ENCODE measurements at regions not wholly inside any gene's neighbourhood (a gene's known extent, or its start where the extent isn't known, plus 50 kb on each side); places are given as distances from the start of the nearest gene placed in this dataset.
"Not testable (repeated sequence)": the region's sequence is repeated elsewhere in the genome, so short reads cannot be mapped to it uniquely, and the experiment has no call there.

GRCh38 chr2:240239325-240239724 lies 98.9 kb upstream of the OTOS start:
- intact Hi-C loops (cut with micrococcal nuclease) = loop anchor here (10.0 kb wide), 1 partner anchor 325 kb away; the partner anchor contains the start of genes DUSP28 and RNPEPL1

- intact Hi-C loops (cut with micrococcal nuclease) = no loop called here
Measured at GRCh38 chr2:240240017-240240734, 99.7 kb upstream of the OTOS start.

DNA sequence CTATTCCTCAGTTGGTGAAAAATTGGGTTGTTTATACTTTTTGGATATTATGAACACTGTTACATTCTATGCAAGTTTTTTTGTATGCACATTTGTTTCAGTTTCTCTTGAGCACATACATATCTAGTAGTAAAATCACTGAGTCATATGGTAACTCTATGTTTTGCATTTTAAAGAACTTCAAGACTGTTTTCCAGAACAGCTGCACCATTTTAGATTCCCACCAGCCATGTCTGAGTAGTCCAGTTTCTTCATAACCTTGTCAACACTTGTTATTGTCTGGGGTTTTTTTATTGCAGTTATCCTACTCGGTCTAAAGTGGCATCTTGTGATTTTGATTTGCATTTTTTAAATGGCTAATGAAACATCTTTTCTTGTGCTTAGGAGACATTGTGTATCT lies 100.3 kb upstream of the OTOS start:
- intact Hi-C loops (cut with micrococcal nuclease) = no loop called here

GRCh38 chr2:240241572-240241971 lies 101.1 kb upstream of the OTOS start:
- intact Hi-C loops (cut with micrococcal nuclease) = no loop called here

DNA sequence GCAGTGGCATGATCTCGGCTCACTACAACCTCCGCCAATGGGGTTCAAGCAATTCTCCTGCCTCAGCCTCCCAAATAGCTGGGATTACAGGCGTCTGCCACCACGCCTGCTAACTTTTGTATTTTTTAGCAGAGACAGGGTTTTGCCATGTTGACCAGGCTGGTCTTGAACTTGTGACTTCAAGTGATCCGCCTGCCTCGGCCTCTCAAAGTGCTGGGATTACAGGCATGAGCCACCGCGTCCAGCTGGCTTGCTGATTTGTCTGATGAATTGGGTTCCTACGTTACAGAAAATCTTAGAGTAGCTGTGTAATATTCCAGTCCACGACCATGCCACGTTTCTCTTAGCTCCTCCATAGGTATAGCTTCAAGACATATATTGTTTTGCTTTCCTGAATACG lies 102.6 kb upstream of the OTOS start:
- intact Hi-C loops (cut with micrococcal nuclease) = not testable (repeated sequence)

DNA sequence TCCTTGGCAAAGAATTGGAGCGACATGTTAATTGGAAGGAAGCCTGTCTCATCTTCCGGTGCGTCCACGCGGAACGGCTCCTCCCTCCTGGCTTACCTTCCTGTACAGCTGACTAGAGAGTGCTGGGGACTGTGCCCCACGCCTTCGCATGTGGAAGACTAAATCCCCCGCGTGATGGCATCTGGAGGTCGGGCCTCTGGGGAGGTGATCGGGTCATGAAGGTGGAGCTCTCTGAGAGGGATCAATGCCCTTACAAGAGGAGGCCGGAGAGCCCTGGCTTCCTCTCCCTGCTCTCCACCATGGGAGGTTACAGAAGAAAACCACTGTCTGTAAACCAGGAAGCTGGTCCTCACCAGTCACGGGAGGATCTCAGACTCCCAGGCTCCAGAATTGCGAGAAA lies 104.1 kb upstream of the OTOS start:
- intact Hi-C loops (cut with micrococcal nuclease) = no loop called here

DNA sequence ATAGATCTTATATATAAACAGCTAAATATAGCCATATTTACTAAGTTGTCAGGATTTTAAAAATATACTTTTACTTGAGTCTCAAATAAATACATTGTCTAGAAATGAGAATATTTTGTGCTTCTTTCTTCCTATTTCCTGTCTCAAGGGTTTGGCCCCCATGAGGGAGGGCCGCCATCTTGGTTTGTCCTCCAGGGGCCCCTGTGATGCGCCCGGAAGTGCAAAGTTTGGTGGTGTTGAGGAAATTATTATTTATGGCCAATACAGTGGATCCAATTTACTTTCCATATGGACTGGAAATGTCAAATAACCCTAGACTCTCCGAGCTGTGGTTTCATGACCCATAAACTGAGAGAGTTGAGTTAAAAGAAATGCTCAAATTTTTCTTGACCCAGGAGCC lies 104.7 kb upstream of the OTOS start:
- intact Hi-C loops (cut with micrococcal nuclease) = no loop called here

DNA sequence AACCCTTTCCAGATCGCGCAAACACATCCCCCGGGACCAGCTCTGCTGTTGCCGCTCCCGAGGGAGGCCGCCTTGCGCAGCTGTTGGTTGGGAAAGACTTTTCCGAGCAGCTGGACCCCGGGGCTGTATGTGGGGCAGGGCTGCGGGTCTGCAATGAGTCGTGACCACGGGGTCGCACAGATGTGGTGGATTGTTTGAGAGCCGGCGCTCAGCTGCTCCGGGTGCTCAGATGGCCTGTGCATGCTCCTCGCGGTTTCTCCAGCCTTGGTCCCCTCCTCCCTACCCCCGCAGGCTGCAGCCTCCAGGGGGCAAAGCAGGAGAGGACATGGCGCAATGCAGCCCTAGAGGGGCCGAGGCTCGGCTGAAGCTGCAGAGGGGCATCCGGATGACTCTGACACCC lies 105.2 kb upstream of the OTOS start:
- intact Hi-C loops (cut with micrococcal nuclease) = no loop called here

GRCh38 chr2:240246173-240246820 lies 105.8 kb upstream of the OTOS start:
- intact Hi-C loops (cut with micrococcal nuclease) = no loop called here

- intact Hi-C loops (cut with micrococcal nuclease) = no loop called here
Measured at GRCh38 chr2:240247241-240247867, 106.9 kb upstream of the OTOS start.

DNA sequence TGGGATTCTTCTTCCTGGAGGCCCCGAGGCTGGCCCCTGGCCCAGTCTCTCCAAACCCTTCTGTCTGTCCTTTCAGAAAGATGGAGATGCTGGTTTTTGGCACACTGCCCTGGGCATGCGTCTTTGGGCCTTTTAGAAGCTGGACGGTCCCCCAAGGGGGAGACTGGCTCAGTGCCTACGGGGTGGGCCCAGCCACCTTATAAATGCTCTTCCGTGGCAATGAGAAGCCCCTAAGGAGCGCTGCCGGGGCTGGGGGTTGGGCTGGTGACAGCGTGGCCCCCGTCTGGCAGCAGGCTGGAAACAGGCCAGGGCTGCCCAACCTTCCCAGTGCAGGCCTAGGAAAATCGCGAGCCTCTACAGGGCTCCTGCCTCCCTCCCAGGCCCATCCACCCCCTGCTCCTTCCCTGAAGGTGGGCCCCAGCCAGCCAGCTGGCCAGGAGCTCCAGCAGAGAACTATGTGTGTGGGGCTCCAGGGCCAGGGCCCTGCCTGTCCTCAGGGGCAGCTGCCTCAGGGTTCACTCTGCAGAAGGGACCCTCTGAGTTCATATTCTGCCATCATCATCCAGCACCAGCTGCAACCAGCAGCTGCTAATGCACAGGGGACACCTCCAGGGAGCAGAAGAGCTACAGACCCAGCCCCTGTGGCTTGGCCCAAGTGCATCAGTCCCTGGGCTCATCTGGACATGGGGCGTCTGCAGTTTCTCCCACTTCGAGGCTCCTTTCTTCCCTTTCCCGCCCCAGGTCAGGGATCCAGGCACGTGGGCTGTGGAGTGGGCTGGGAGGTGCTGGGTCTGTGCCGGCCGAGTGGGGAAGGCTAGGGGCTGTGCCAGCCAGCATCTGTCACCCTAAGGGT lies 107.6 kb upstream of the OTOS start:
- intact Hi-C loops (cut with micrococcal nuclease) = no loop called here

GRCh38 chr2:240248721-240249422 lies 108.4 kb upstream of the OTOS start:
- intact Hi-C loops (cut with micrococcal nuclease) = no loop called here

- intact Hi-C loops (cut with micrococcal nuclease) = no loop called here
Measured at GRCh38 chr2:240249423-240250149, 109.1 kb upstream of the OTOS start.

DNA sequence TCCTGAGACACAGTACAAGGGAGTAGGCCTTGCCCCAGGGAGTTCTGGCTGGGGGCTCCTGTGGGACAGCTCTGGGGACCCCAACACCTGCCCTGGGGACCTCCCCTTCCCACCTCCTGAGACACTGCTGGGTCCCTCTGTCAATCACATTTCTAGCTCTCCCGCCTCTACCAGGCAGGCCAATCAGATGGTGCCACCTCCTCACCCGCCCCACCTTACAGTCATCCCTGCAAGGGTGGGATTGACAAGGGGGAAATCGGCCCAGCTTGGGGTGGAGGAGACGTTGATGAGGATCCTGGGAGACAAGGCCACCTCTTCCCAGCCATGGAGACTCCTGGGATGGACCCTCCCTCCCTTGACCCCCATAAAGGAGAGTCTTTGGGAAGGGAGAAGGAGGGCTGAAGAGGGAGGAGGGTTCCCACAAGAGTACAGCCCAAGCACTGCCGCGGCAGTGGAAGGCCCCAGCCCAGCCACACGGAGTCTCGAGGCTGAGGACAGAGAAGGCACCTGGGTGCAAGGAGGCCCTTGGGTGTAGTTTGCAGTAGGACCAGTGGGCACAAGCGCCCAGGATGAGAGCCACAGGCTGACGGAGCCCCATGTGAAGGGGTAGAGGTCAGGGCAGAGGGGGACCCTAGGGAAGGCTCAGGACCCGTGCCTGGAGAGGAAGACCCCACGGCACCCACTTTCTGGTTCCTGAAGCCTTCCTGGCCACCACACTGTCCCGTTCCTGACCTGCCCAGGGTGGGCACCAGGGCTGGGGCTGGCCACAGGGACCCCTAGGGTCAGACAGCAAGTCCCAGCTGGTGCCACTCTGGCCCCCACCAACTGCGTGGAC lies 109.9 kb upstream of the OTOS start:
- intact Hi-C loops (cut with micrococcal nuclease) = no loop called here

DNA sequence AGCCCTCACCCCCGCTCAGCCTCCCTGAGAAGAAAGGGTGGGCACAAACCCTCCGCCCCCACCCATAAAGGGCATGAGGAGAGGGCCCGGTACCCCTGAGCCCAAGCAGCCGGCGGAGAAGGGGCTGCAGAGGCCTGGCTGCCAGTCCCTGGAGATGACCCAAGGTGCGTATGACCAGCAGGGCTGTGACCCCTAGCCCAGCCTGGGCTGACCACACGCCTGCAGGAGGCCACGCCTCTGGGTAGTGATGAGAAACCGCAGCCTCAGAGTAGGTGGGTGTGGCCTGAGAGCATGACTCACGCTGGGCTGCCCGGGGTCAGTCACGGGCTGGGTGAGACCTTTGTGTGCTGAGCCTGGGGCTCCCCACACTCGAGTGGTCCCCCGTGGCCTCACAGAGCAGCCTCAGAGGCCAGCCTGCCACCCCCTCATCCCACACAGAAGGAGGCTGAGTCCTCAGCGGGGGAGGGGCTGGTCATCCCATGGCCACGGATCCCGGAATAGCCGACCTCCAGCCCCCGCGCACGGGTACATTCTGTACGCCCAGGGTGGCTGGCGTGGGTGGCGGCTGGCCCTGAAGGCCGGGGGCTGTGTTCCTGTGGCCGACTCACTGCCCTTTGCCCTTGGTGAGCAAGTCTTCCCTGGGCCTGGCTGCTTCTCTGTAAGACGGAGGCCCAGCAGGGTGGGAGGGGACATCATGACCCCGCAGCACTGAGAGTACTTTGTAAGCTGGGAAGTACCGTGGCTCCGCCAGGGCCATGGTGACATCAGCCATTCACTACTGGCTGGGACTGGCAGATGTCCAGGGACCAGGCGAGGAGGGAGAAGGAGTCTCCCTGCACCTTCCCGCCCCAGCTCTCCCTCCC lies 110.8 kb upstream of the OTOS start:
- intact Hi-C loops (cut with micrococcal nuclease) = no loop called here

DNA sequence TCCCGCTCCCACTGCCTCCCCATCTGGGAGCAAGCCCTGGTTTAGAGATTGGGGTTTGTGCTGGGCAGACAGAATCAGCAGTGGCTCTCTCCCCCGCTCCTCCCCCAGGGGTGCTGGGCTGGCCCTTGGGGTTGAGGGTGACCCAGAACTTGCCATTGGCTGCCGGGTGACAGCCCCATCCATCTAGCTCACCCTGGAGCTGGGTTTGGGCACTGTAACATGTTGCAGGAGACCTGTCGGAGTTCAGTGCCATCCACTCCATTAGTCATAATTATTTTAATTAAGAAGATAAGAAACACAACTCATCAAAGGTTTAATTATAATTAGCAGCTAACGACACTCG lies 111.4 kb upstream of the OTOS start:
- intact Hi-C loops (cut with micrococcal nuclease) = no loop called here

- intact Hi-C loops (cut with micrococcal nuclease) = no loop called here
Measured at GRCh38 chr2:240252191-240252871, 111.9 kb upstream of the OTOS start.

DNA sequence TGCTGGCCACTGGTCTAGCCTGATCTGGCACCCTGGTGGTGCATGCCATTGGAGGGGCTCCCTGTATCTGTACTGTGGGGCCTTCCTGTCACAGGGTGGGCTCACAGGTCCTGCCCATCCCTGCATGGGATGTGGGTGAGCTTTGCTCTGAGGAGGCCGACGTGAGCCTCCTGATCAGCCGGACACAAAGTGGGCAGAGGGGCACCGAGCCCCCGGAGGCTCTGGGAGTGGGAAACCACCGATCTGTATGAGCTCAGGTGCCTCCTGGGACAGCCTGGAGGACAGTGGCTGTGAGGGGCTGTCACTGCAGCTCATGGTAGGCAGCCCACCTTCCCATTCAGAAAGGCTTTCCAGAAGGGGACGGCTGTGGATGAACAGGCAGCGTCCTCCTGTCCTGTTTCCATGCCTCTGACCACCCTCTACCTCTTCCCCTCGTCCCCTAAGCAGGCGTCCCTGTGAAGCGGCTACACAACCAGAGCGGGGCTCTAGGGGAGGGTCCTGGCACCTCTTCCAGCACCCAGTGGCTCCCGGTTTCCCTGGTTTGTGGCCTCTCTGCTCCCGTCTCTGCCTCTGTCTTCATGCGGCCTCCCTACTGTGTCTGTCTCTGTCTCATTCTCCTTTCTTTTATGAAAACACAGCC lies 112.5 kb upstream of the OTOS start:
- intact Hi-C loops (cut with micrococcal nuclease) = no loop called here
